ENCODE measurements at regions not wholly inside any gene's neighbourhood (a gene's known extent, or its start where the extent isn't known, plus 50 kb on each side); places are given as distances from the start of the nearest gene placed in this dataset.

- TF ChIP-seq ZBTB33 (CRISPR knock-in tag; IDR thresholded peaks at IDR 0.05) (no peak), EZH2 (IDR thresholded peaks at IDR 0.05; ENCODE audit: borderline replicate concordance, low read depth, low read length) (no peak), ASH1L (IDR thresholded peaks at IDR 0.05; ENCODE audit: borderline replicate concordance, low read depth, partially characterized antibody) (no peak), ZNF224 (CRISPR knock-in tag; IDR thresholded peaks at IDR 0.05) (no peak), CSDE1 (IDR thresholded peaks at IDR 0.05) (no peak)
These were observed 253.1 kb upstream of the IPO5 start for GRCh38 chr13:97700306-97700848.

Data from K562 (cell line).